Endodermal cell (in vitro differentiated cells): ENCODE measurements at regions not wholly inside any gene's neighbourhood (a gene's known extent, or its start where the extent isn't known, plus 50 kb on each side); places are given as distances from the start of the nearest gene placed in this dataset.

Experiments
- DNase-seq: peaks from one replicate; pipeline ENCODE4 v3.0.0-alpha.2; 2017
- H3K27ac ChIP-seq: 2 replicates; pipeline ENCODE4 v1.5.1; 2013; ENCODE audit warnings: mild to moderate bottlenecking, low read depth, low read length, moderate library complexity
- H3K27me3 ChIP-seq: 2 replicates; pipeline ENCODE4 v1.6.1; 2013; ENCODE audit warnings: mild to moderate bottlenecking, low read length, moderate library complexity; ENCODE audit not compliant: insufficient read depth, control insufficient read depth, poor library complexity, severe bottlenecking
- H3K36me3 ChIP-seq: 2 replicates; pipeline ENCODE4 v1.7.0; 2013; ENCODE audit warnings: mild to moderate bottlenecking, low read length, moderate library complexity; ENCODE audit not compliant: control insufficient read depth, insufficient read depth
- H3K4me1 ChIP-seq: one replicate; pipeline ENCODE4 v1.7.0; 2013; ENCODE audit warnings: low read length; ENCODE audit not compliant: control insufficient read depth, insufficient read depth
- H3K4me3 ChIP-seq: 2 replicates; pipeline ENCODE4 v1.5.1; 2013; ENCODE audit warnings: mild to moderate bottlenecking, low read length, moderate library complexity
- H3K9ac ChIP-seq: 2 replicates; pipeline ENCODE4 v1.6.1; 2013; ENCODE audit warnings: mild to moderate bottlenecking, low read length, moderate library complexity; ENCODE audit not compliant: poor library complexity, severe bottlenecking; ENCODE audit errors: extremely low read depth
- H3K9me3 ChIP-seq: 2 replicates; pipeline ENCODE4 v1.6.1; 2013; ENCODE audit warnings: mild to moderate bottlenecking, low read length, moderate library complexity; ENCODE audit not compliant: control insufficient read depth
- H3K27ac Mint-ChIP-seq: 2 replicates; pipeline ENCODE4 v1.8.0; 2020; ENCODE audit warnings: mixed read lengths
- H3K27me3 Mint-ChIP-seq: 2 replicates; pipeline ENCODE4 v1.8.0; 2021; ENCODE audit warnings: mild to moderate bottlenecking, mixed read lengths; ENCODE audit not compliant: insufficient read depth
- H3K36me3 Mint-ChIP-seq: 2 replicates; pipeline ENCODE4 v1.8.0; 2020; ENCODE audit warnings: low read depth, mixed read lengths
- H3K4me1 Mint-ChIP-seq: 2 replicates; pipeline ENCODE4 v1.8.0; 2020; ENCODE audit warnings: mixed read lengths
- H3K4me3 Mint-ChIP-seq: 2 replicates; pipeline ENCODE4 v1.8.0; 2020; ENCODE audit warnings: mild to moderate bottlenecking, moderate library complexity, mixed read lengths
- H3K9me3 Mint-ChIP-seq: 2 replicates; pipeline ENCODE4 v1.8.0; 2020; ENCODE audit warnings: mild to moderate bottlenecking, mixed read lengths
- WGBS, 2 experiments: methylation state at CpG; one replicate each; pipeline versions ENCODE4 v1.1.5 to v1.1.7; 2013; ENCODE audit warnings: missing lambda C conversion rate in 2 of 2, mixed read lengths in 1 of 2; ENCODE audit not compliant: insufficient coverage in 1 of 2, insufficient read length in 1 of 2; 5-methylcytosine and 5-hydroxymethylcytosine counted together
- TF ChIP-seq, protein P1 (sequence below): fragments of 200-600 bp; sonication (generic); conservative IDR thresholded peaks from 2 replicates; pipeline ENCODE4 v1.5.0; 2021; ENCODE audit warnings: antibody characterized with exemption, mild to moderate bottlenecking

DNA sequence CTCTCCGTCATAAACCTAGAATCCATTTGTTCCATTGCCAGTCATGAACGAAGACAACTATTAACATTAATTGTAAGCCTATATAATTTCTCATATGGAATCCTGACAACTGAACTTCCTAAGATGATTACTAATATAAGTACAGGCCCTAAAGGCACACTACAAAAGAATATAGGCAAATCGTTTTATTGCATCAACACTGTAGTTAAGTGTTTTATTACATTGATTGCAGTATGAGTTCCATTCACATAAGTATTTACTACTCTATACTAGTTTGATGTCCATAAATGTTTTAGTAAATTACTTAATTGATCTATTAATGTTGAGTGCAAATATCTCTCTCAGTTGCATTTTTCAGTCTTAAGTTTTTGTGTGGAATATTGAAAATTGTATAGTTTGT lies 113.1 kb upstream of the SEMA3C start:
- no peaks in the 10 kb centered on the region for H3K27me3 Mint-ChIP-seq
- H3K27me3 ChIP-seq: no peaks in the 10 kb centered on the region
- no peak overlapping the region for H3K27ac Mint-ChIP-seq
- H3K4me1 Mint-ChIP-seq: no peaks in the 10 kb centered on the region
- H3K4me3 Mint-ChIP-seq: no peak overlapping the region
- H3K9me3 ChIP-seq: no peaks in the 10 kb centered on the region
- 80 to 100% methylated on average over 1 to 2 of the region's 3 CpGs for WGBS, 2 experiments
- H3K36me3 Mint-ChIP-seq: no peaks in the 10 kb centered on the region
- no peak overlapping the region for H3K27ac ChIP-seq
- no peaks in the 10 kb centered on the region for H3K9me3 Mint-ChIP-seq
- H3K9ac ChIP-seq: no peak overlapping the region
- DNase-seq: no peak
- TF ChIP-seq, protein P1, sequence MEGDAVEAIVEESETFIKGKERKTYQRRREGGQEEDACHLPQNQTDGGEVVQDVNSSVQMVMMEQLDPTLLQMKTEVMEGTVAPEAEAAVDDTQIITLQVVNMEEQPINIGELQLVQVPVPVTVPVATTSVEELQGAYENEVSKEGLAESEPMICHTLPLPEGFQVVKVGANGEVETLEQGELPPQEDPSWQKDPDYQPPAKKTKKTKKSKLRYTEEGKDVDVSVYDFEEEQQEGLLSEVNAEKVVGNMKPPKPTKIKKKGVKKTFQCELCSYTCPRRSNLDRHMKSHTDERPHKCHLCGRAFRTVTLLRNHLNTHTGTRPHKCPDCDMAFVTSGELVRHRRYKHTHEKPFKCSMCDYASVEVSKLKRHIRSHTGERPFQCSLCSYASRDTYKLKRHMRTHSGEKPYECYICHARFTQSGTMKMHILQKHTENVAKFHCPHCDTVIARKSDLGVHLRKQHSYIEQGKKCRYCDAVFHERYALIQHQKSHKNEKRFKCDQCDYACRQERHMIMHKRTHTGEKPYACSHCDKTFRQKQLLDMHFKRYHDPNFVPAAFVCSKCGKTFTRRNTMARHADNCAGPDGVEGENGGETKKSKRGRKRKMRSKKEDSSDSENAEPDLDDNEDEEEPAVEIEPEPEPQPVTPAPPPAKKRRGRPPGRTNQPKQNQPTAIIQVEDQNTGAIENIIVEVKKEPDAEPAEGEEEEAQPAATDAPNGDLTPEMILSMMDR: no peak
- no peaks in the 10 kb centered on the region for H3K4me1 ChIP-seq
- no peak overlapping the region for H3K4me3 ChIP-seq
- H3K36me3 ChIP-seq: no peaks in the 10 kb centered on the region

DNA sequence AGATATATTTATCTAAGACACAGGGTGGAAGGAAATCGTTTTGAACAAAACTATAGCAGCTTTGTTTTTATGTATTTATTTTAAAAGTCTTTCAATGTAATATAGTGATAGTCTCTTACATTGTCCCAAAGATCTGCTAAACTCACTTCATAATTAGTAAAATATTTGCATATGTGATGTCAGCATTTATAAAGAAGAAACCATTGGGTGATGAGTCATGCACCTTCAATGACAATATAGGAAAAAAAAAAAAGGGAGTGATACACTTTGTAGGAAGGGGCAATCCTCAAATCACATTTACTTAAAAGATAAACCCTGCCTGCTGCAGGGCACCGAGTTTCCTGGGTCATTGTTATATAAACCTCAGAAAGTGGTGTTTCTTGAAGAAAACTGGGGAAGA lies 112.4 kb upstream of the SEMA3C start:
- H3K4me3 Mint-ChIP-seq: no peak overlapping the region
- no peaks in the 10 kb centered on the region for H3K9me3 Mint-ChIP-seq
- Histone ChIP-seq H3K9ac (no peak overlapping the region), H3K4me3 (no peak overlapping the region), H3K36me3 (no peaks in the 10 kb centered on the region), H3K27ac (no peak overlapping the region), H3K9me3 (no peaks in the 10 kb centered on the region), H3K4me1 (no peaks in the 10 kb centered on the region), H3K27me3 (no peaks in the 10 kb centered on the region)
- DNase-seq: no peak
- H3K27me3 Mint-ChIP-seq: no peaks in the 10 kb centered on the region
- no peaks in the 10 kb centered on the region for H3K36me3 Mint-ChIP-seq
- no peaks in the 10 kb centered on the region for H3K4me1 Mint-ChIP-seq
- 73% methylated on average over 2 of the region's 2 CpGs; no CpG with 5 or more reads in 1 of the 2 experiments for WGBS, 2 experiments
- TF ChIP-seq, protein P1: no peak
- no peak overlapping the region for H3K27ac Mint-ChIP-seq

DNA sequence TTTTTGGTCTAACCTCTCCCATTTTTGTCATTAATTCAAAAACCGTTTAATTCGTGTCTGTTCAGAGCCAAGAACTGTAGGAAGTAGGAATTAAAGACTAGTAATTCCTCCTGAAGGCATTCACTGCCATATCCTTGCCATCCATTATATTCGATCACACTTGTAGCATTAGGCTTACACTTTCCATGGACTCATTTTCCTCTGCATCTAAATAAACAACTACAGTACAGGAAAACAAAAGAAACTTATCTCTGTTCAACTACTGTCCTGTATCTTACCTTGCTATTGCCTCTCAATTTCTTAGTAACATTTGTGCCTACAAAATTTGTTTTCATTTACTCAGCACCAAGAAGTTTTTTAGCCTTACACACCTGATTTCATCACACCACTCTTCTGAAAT lies 111.6 kb upstream of the SEMA3C start:
- TF ChIP-seq, protein P1: no peak
- no peaks in the 10 kb centered on the region for H3K27me3 Mint-ChIP-seq
- no peak overlapping the region for H3K4me3 Mint-ChIP-seq

More for the DNA sequence above, 111.6 kb upstream of the SEMA3C start:
- Histone ChIP-seq H3K4me3 (no peak overlapping the region), H3K4me1 (no peaks in the 10 kb centered on the region), H3K27me3 (no peaks in the 10 kb centered on the region), H3K9ac (no peak overlapping the region), H3K9me3 (no peaks in the 10 kb centered on the region), H3K36me3 (no peaks in the 10 kb centered on the region), H3K27ac (no peak overlapping the region)
- DNase-seq: no peak
- Mint-ChIP-seq H3K27ac (no peak overlapping the region), H3K9me3 (no peaks in the 10 kb centered on the region), H3K4me1 (no peaks in the 10 kb centered on the region), H3K36me3 (no peaks in the 10 kb centered on the region)
- WGBS, 2 experiments: 92 to 97% methylated on average over 2 to 3 of the region's 3 CpGs
